ENCODE measurements at regions not wholly inside any gene's neighbourhood (a gene's known extent, or its start where the extent isn't known, plus 50 kb on each side); places are given as distances from the start of the nearest gene placed in this dataset.

- TF ChIP-seq SIN3A (IDR thresholded peaks at IDR 0.05; ENCODE audit: borderline replicate concordance, insufficient read depth, low read depth, low read length) (no peak), TCF7L2 (IDR thresholded peaks at IDR 0.05; ENCODE audit: low read depth, low read length) (no peak), POLR2AphosphoS5 (IDR thresholded peaks at IDR 0.05; ENCODE audit: low read depth, low read length) (no peak), CTCF (IDR thresholded peaks at IDR 0.05) (no peak), REST (IDR thresholded peaks at IDR 0.05; ENCODE audit: insufficient read depth in 1 of 2, low read depth in 2 of 2, low read length in 1 of 2) (no peak)
- ATAC-seq (no peak), DNase-seq (ENCODE audit: low read depth, low spot score) (no peak)
- Histone ChIP-seq H3K36me3 (ENCODE audit: control insufficient read depth, insufficient read depth, low read length) (no peaks in the 10 kb centered on the region), H3K27ac (ENCODE audit: low read length) (no peak overlapping the region), H3K9me3 (ENCODE audit: control insufficient read depth, insufficient read depth, low read depth, low read length) (peaks cover 7% of the 10 kb centered on the region), H3K27me3 (ENCODE audit: control insufficient read depth, insufficient read depth, low read length) (peaks cover 17% of the 10 kb centered on the region), H3K4me3 (ENCODE audit: low read depth in 2 of 2, low read length in 2 of 2) (no peak overlapping the region), H3K4me1 (ENCODE audit: control insufficient read depth, insufficient read depth, low read length) (no peaks in the 10 kb centered on the region)
- no TSS peak for BruUV-seq (replicated peaks)
- POLR2A ChIA-PET = no interaction called here
- CTCF ChIA-PET = no interaction called here
- in situ Hi-C loops (cut with HindIII; ENCODE audit: low pct_unique_long_range_greater_than_20kb, low sequenced_read_pairs) (no loop called here), intact Hi-C loops (cut with micrococcal nuclease; ENCODE audit: unreplicated experiment) (no loop called here)
Observed at GRCh38 chr10:113485736-113486135, 67.1 kb upstream of the HABP2 start.

- BruUV-seq (replicated peaks) = no TSS peak
- no peaks in the 10 kb centered on the region for H3K4me1 ChIP-seq (ENCODE audit: control insufficient read depth, insufficient read depth, low read length)
- ATAC-seq (no peak), DNase-seq (ENCODE audit: low read depth, low spot score) (no peak)
- intact Hi-C loops (cut with micrococcal nuclease; ENCODE audit: unreplicated experiment) = no loop called here
- peaks cover 25% of the 10 kb centered on the region for H3K27me3 ChIP-seq (ENCODE audit: control insufficient read depth, insufficient read depth, low read length)
- H3K27ac ChIP-seq (ENCODE audit: low read length) = no peak overlapping the region
- TF ChIP-seq POLR2AphosphoS5 (IDR thresholded peaks at IDR 0.05; ENCODE audit: low read depth, low read length) (no peak), TCF7L2 (IDR thresholded peaks at IDR 0.05; ENCODE audit: low read depth, low read length) (no peak), CTCF (IDR thresholded peaks at IDR 0.05) (no peak), REST (IDR thresholded peaks at IDR 0.05; ENCODE audit: insufficient read depth in 1 of 2, low read depth in 2 of 2, low read length in 1 of 2) (no peak), SIN3A (IDR thresholded peaks at IDR 0.05; ENCODE audit: borderline replicate concordance, insufficient read depth, low read depth, low read length) (no peak)
- in situ Hi-C loops (cut with HindIII; ENCODE audit: low pct_unique_long_range_greater_than_20kb, low sequenced_read_pairs) = no loop called here
- ChIA-PET POLR2A (no interaction called here), CTCF (no interaction called here)
- H3K9me3 ChIP-seq (ENCODE audit: control insufficient read depth, insufficient read depth, low read depth, low read length) = no peaks in the 10 kb centered on the region
- no peak overlapping the region for H3K4me3 ChIP-seq (ENCODE audit: low read depth in 2 of 2, low read length in 2 of 2)
- no peaks in the 10 kb centered on the region for H3K36me3 ChIP-seq (ENCODE audit: control insufficient read depth, insufficient read depth, low read length)
Observed at GRCh38 chr10:113486531-113486930, 66.3 kb upstream of the HABP2 start.
